HepG2 (cell line): ENCODE measurements at regions not wholly inside any gene's neighbourhood (a gene's known extent, or its start where the extent isn't known, plus 50 kb on each side); places are given as distances from the start of the nearest gene placed in this dataset.

Experiments used
- AGO1 ChIP-seq: fragments of 200-400 bp; formaldehyde crosslinking; IDR thresholded peaks from 2 replicates; pipeline ENCODE4 v1.6.1; 2017; ENCODE audit warnings: mild to moderate bottlenecking, low read depth, low read length, moderate library complexity; ENCODE audit not compliant: poor library complexity, severe bottlenecking
- CENPT ChIP-seq: sonication (generic); formaldehyde crosslinking; IDR thresholded peaks from 2 replicates; pipeline ENCODE4 v1.8.0; 2022; ENCODE audit warnings: low read depth, mild to moderate bottlenecking, moderate library complexity, missing genetic modification reagents
- FOXK1 ChIP-seq: sonication (generic); formaldehyde crosslinking; IDR thresholded peaks from 2 replicates; pipeline ENCODE4 v1.4.0; 2020; ENCODE audit warnings: low read depth, missing genetic modification reagents, borderline replicate concordance
- KAT8 ChIP-seq: IDR thresholded peaks from 2 replicates; pipeline ENCODE4 v1.6.1; 2016; ENCODE audit warnings: missing genetic modification reagents, missing compliant biosample characterization
- MYNN ChIP-seq: sonication (generic); formaldehyde crosslinking; IDR thresholded peaks from 2 replicates; pipeline ENCODE4 v1.4.0; 2020; ENCODE audit warnings: mild to moderate bottlenecking, low read depth, missing genetic modification reagents
- SIN3A ChIP-seq: IDR thresholded peaks from 2 replicates; pipeline ENCODE4 v1.6.1; 2011; ENCODE audit warnings: low read depth, mild to moderate bottlenecking, control low read depth, low read length, borderline replicate concordance
- XRCC5 ChIP-seq: fragments of 200-400 bp; formaldehyde crosslinking; optimal IDR thresholded peaks from 2 replicates; pipeline ENCODE3; 2017; ENCODE audit warnings: mild to moderate bottlenecking, low read length
- ZKSCAN5 ChIP-seq: sonication (generic); formaldehyde crosslinking; IDR thresholded peaks from 2 replicates; pipeline ENCODE4 v1.5.1; 2020; ENCODE audit warnings: mild to moderate bottlenecking, missing genetic modification reagents
- ZNF331 ChIP-seq: sonication (generic); formaldehyde crosslinking; IDR thresholded peaks from 2 replicates; pipeline ENCODE4 v1.4.0; 2020; ENCODE audit warnings: missing genetic modification reagents
- ZSCAN25 ChIP-seq: sonication (generic); formaldehyde crosslinking; IDR thresholded peaks from 2 replicates; pipeline ENCODE4 v1.8.0; 2022; ENCODE audit warnings: mild to moderate bottlenecking, missing genetic modification reagents
- ZSCAN31 ChIP-seq: sonication (generic); formaldehyde crosslinking; IDR thresholded peaks from 2 replicates; pipeline ENCODE4 v1.5.0; 2020; ENCODE audit warnings: low read depth, mild to moderate bottlenecking, missing genetic modification reagents
- ZXDC ChIP-seq: sonication (generic); formaldehyde crosslinking; IDR thresholded peaks from 2 replicates; pipeline ENCODE4 v1.5.0; 2020; ENCODE audit warnings: mild to moderate bottlenecking, missing genetic modification reagents
- TF ChIP-seq, protein P1 (sequence below): sonication (generic); formaldehyde crosslinking; IDR thresholded peaks from 2 replicates; pipeline ENCODE4 v1.4.0; 2020; ENCODE audit warnings: missing genetic modification reagents
- TF ChIP-seq, protein P2 (sequence below): sonication (generic); formaldehyde crosslinking; IDR thresholded peaks from 2 replicates; pipeline ENCODE4 v1.5.0; 2020; ENCODE audit warnings: missing genetic modification reagents
- TF ChIP-seq, protein P3 (sequence below): sonication (generic); formaldehyde crosslinking; IDR thresholded peaks from 2 replicates; pipeline ENCODE4 v1.4.0; 2020; ENCODE audit warnings: missing genetic modification reagents, borderline replicate concordance

DNA sequence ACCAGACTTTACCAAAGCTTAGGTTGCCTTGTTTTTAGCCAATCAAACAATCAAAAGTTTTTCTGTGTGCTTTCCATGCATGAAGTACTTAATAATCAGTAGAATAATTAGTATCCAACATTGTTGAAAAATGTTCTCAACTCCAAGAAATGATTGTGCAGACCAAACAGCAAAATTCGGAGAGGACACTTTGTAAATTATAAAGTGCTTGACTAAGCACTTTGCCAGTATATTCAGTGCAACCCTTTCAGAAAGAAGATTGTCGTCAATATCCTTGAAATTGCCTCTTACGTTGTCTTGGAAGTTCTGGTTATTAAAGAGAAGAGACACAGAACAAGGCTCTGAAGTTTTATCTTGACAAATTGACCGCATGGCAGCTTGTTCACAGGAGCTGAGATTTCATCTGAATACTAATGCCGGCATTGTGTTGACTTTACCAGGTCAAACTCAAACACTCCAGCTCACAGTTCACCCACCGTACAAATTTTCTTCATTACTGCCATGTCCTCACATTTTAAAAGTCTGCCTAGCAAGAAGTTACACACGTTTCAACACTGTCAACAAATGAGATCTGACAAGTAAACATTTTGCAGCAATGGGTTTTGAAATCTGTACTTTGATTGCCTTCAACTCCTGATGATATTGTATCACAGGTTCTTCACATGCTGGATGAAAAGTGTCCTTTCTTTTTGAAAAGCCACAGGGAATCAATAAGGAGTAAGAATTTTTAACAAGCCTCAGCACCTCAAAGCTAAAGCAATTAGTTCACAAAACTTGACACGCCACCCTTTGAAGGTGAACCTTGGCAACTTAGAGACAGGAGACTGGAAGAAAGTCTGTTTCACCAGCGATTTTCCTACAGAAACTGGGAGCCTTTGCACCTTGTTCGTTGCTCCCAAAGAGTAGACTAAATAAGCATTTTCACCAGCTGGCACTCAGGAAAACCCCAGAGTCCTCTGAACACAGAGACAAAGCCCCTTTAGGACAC lies 150.9 kb downstream of the RFC3 start (continued):
- TF ChIP-seq KAT8 (CRISPR knock-in tag) (peak; percentile 27; the same call in 1 of the 2 replicates), CENPT (CRISPR knock-in tag) (no peak), XRCC5 (peak; percentile 21), ZXDC (CRISPR knock-in tag) (no peak), ZKSCAN5 (0 out of 2 replicates have a peak, but pooled peaks have one; percentile 19), SIN3A (no peak), ZSCAN25 (CRISPR knock-in tag) (peak; percentile 25; the same call in 1 of the 2 replicates), AGO1 (no peak), ZNF331 (CRISPR knock-in tag) (peak; percentile 61; the same call in 1 of the 2 replicates), FOXK1 (CRISPR knock-in tag) (peak; percentile 88), MYNN (no peak), ZSCAN31 (CRISPR knock-in tag) (no peak)
- TF ChIP-seq, protein P1, sequence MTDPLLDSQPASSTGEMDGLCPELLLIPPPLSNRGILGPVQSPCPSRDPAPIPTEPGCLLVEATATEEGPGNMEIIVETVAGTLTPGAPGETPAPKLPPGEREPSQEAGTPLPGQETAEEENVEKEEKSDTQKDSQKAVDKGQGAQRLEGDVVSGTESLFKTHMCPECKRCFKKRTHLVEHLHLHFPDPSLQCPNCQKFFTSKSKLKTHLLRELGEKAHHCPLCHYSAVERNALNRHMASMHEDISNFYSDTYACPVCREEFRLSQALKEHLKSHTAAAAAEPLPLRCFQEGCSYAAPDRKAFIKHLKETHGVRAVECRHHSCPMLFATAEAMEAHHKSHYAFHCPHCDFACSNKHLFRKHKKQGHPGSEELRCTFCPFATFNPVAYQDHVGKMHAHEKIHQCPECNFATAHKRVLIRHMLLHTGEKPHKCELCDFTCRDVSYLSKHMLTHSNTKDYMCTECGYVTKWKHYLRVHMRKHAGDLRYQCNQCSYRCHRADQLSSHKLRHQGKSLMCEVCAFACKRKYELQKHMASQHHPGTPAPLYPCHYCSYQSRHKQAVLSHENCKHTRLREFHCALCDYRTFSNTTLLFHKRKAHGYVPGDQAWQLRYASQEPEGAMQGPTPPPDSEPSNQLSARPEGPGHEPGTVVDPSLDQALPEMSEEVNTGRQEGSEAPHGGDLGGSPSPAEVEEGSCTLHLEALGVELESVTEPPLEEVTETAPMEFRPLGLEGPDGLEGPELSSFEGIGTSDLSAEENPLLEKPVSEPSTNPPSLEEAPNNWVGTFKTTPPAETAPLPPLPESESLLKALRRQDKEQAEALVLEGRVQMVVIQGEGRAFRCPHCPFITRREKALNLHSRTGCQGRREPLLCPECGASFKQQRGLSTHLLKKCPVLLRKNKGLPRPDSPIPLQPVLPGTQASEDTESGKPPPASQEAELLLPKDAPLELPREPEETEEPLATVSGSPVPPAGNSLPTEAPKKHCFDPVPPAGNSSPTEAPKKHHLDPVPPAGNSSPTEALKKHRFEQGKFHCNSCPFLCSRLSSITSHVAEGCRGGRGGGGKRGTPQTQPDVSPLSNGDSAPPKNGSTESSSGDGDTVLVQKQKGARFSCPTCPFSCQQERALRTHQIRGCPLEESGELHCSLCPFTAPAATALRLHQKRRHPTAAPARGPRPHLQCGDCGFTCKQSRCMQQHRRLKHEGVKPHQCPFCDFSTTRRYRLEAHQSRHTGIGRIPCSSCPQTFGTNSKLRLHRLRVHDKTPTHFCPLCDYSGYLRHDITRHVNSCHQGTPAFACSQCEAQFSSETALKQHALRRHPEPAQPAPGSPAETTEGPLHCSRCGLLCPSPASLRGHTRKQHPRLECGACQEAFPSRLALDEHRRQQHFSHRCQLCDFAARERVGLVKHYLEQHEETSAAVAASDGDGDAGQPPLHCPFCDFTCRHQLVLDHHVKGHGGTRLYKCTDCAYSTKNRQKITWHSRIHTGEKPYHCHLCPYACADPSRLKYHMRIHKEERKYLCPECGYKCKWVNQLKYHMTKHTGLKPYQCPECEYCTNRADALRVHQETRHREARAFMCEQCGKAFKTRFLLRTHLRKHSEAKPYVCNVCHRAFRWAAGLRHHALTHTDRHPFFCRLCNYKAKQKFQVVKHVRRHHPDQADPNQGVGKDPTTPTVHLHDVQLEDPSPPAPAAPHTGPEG: no peak
- TF ChIP-seq, protein P2, sequence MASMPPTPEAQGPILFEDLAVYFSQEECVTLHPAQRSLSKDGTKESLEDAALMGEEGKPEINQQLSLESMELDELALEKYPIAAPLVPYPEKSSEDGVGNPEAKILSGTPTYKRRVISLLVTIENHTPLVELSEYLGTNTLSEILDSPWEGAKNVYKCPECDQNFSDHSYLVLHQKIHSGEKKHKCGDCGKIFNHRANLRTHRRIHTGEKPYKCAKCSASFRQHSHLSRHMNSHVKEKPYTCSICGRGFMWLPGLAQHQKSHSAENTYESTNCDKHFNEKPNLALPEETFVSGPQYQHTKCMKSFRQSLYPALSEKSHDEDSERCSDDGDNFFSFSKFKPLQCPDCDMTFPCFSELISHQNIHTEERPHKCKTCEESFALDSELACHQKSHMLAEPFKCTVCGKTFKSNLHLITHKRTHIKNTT: no peak
- TF ChIP-seq, protein P3, sequence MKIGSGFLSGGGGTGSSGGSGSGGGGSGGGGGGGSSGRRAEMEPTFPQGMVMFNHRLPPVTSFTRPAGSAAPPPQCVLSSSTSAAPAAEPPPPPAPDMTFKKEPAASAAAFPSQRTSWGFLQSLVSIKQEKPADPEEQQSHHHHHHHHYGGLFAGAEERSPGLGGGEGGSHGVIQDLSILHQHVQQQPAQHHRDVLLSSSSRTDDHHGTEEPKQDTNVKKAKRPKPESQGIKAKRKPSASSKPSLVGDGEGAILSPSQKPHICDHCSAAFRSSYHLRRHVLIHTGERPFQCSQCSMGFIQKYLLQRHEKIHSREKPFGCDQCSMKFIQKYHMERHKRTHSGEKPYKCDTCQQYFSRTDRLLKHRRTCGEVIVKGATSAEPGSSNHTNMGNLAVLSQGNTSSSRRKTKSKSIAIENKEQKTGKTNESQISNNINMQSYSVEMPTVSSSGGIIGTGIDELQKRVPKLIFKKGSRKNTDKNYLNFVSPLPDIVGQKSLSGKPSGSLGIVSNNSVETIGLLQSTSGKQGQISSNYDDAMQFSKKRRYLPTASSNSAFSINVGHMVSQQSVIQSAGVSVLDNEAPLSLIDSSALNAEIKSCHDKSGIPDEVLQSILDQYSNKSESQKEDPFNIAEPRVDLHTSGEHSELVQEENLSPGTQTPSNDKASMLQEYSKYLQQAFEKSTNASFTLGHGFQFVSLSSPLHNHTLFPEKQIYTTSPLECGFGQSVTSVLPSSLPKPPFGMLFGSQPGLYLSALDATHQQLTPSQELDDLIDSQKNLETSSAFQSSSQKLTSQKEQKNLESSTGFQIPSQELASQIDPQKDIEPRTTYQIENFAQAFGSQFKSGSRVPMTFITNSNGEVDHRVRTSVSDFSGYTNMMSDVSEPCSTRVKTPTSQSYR (CRISPR knock-in tag): peak; percentile 34; the same call in 1 of the 2 replicates
